ENCODE measurements at regions not wholly inside any gene's neighbourhood (a gene's known extent, or its start where the extent isn't known, plus 50 kb on each side); places are given as distances from the start of the nearest gene placed in this dataset.

GRCh38 chr4:125677665-125678307, 363.0 kb downstream of the FAT4 start (continued):
- TF ChIP-seq ZNF607 (CRISPR knock-in tag; IDR thresholded peaks at IDR 0.05; ENCODE audit: borderline replicate concordance) = no peak
- peak; percentile 74 for TF ChIP-seq ZNF24 (IDR thresholded peaks at IDR 0.05)
- no peak for TF ChIP-seq KLF6 (CRISPR knock-in tag; IDR thresholded peaks at IDR 0.05)

DNA sequence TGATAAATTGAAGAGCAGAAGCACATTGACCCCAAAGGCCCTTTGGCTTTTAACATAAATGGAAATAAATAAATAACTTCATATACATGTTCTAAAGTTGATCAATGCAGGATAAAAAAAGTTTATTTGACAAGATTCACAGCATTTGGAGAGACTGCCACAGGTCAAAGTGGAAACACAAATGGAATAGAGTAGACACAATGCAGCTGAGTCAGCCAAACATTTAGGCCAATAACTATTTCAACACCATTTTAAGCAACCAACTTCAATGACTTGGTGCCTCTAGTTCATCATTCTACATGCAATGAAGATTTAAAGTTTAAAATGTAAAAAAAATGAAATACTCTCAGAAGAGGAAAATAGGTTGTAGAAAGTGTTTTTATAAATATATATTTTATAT, 365.2 kb downstream of the FAT4 start:
- DNase-seq (ENCODE audit: low spot score) = no peak
- Histone ChIP-seq H3K4me1 (ENCODE audit: insufficient read depth, low read length) (no peaks in the 10 kb centered on the region), H3K36me3 (replicated peaks in 1 of 2; ENCODE audit: control insufficient read depth in 1 of 2, insufficient read depth in 2 of 2, low read length in 2 of 2) (no peaks in the 10 kb centered on the region), H3K27ac (ENCODE audit: extremely low read length, insufficient read depth, low read length) (no peak overlapping the region), H3K27me3 (ENCODE audit: control insufficient read depth in 1 of 2, insufficient read depth in 2 of 2, low read length in 2 of 2) (no peaks in the 10 kb centered on the region), H3K4me2 (ENCODE audit: low read depth, low read length) (no peak overlapping the region), H2AFZ (ENCODE audit: low read length) (no peak overlapping the region), H4K20me1 (ENCODE audit: insufficient read depth, low read length) (no peaks in the 10 kb centered on the region), H3K4me3 (replicated peaks in 1 of 3; ENCODE audit: insufficient read depth in 1 of 3, low read depth in 2 of 3, low read length in 3 of 3) (no peak overlapping the region), H3K9ac (ENCODE audit: insufficient read depth, low read depth, low read length) (no peak overlapping the region), H3K9me3 (ENCODE audit: low read length) (no peaks in the 10 kb centered on the region), H3K79me2 (ENCODE audit: insufficient read depth, low read length) (no peaks in the 10 kb centered on the region)
- intact Hi-C loops (cut with micrococcal nuclease; ENCODE audit: unreplicated experiment) (no loop called here), in situ Hi-C loops (cut with HindIII; ENCODE audit: extremely low pct_ligation_motif_present, low pct_unique_long_range_greater_than_20kb) (no loop called here)
- no peak for TF ChIP-seq NFKB2 (CRISPR knock-in tag; IDR thresholded peaks at IDR 0.05; ENCODE audit: borderline replicate concordance)
- TF ChIP-seq MAFK (conservative IDR thresholded peaks at IDR 0.05 in 1 of 2, IDR thresholded peaks at IDR 0.05 in 1 of 2; ENCODE audit: low read length in 2 of 2) = peak; percentile 14 to 33; a peak in 1 of 4 replicates
- BruUV-seq (replicated peaks) = no TSS peak
- no peak for FAIRE-seq
- ChIA-PET POLR2A (no interaction called here), CTCF (ENCODE audit: low intra/inter-chr PET ratio, low total read pairs) (no interaction called here)
- ATAC-seq = no peak

DNA sequence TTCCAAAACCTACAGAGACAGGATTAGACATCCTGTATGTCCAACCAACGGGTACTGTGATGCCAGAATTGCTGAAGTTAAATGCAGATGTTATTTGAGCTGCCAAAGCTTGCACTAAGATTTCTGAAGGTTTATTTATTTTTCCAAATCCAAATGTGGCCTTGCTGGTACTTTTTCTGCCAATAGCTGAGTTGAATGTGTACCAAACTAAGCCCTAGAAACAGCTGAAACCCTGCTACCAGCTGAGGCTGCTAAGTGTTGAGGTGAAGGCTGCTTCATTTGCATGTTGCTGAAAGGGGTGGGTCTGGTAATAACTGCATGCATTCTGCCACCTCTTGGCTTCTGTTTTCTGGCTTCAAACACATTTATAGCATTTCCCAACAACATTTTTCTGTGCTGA, 366.5 kb downstream of the FAT4 start:
- intact Hi-C loops (cut with micrococcal nuclease; ENCODE audit: unreplicated experiment) (no loop called here), in situ Hi-C loops (cut with HindIII; ENCODE audit: extremely low pct_ligation_motif_present, low pct_unique_long_range_greater_than_20kb) (no loop called here)
- DNase-seq (ENCODE audit: low spot score) (no peak), FAIRE-seq (no peak), ATAC-seq (no peak)
- CTCF ChIA-PET (ENCODE audit: low intra/inter-chr PET ratio, low total read pairs) = no interaction called here
- Histone ChIP-seq H3K27me3 (ENCODE audit: control insufficient read depth in 1 of 2, insufficient read depth in 2 of 2, low read length in 2 of 2) (no peaks in the 10 kb centered on the region), H3K79me2 (ENCODE audit: insufficient read depth, low read length) (no peaks in the 10 kb centered on the region), H3K27ac (ENCODE audit: extremely low read length, insufficient read depth, low read length) (no peak overlapping the region), H3K4me2 (ENCODE audit: low read depth, low read length) (no peak overlapping the region), H3K4me1 (ENCODE audit: insufficient read depth, low read length) (no peaks in the 10 kb centered on the region), H4K20me1 (ENCODE audit: insufficient read depth, low read length) (no peaks in the 10 kb centered on the region), H3K4me3 (replicated peaks in 1 of 3; ENCODE audit: insufficient read depth in 1 of 3, low read depth in 2 of 3, low read length in 3 of 3) (no peak overlapping the region), H3K9ac (ENCODE audit: insufficient read depth, low read depth, low read length) (no peak overlapping the region), H3K9me3 (ENCODE audit: low read length) (no peaks in the 10 kb centered on the region), H3K36me3 (replicated peaks in 1 of 2; ENCODE audit: control insufficient read depth in 1 of 2, insufficient read depth in 2 of 2, low read length in 2 of 2) (no peaks in the 10 kb centered on the region), H2AFZ (ENCODE audit: low read length) (no peak overlapping the region)
- BruUV-seq (replicated peaks) = no TSS peak
- POLR2A ChIA-PET = no interaction called here
- WGBS (ENCODE audit: low lambda C conversion rate) = 43% methylated on average over 1 of the region's 1 CpG
- TF ChIP-seq, protein P1, sequence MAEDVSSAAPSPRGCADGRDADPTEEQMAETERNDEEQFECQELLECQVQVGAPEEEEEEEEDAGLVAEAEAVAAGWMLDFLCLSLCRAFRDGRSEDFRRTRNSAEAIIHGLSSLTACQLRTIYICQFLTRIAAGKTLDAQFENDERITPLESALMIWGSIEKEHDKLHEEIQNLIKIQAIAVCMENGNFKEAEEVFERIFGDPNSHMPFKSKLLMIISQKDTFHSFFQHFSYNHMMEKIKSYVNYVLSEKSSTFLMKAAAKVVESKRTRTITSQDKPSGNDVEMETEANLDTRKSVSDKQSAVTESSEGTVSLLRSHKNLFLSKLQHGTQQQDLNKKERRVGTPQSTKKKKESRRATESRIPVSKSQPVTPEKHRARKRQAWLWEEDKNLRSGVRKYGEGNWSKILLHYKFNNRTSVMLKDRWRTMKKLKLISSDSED (CRISPR knock-in tag; IDR thresholded peaks at IDR 0.05) = no peak
- TF ChIP-seq RARG (CRISPR knock-in tag; IDR thresholded peaks at IDR 0.05; ENCODE audit: low read depth) = no peak
- no peak for TF ChIP-seq MBD4 (IDR thresholded peaks at IDR 0.05; ENCODE audit: borderline replicate concordance, low read length)
- TF ChIP-seq, protein P2, sequence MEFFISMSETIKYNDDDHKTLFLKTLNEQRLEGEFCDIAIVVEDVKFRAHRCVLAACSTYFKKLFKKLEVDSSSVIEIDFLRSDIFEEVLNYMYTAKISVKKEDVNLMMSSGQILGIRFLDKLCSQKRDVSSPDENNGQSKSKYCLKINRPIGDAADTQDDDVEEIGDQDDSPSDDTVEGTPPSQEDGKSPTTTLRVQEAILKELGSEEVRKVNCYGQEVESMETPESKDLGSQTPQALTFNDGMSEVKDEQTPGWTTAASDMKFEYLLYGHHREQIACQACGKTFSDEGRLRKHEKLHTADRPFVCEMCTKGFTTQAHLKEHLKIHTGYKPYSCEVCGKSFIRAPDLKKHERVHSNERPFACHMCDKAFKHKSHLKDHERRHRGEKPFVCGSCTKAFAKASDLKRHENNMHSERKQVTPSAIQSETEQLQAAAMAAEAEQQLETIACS (CRISPR knock-in tag; IDR thresholded peaks at IDR 0.05) = no peak
- no peak for TF ChIP-seq ZNF451 (CRISPR knock-in tag; IDR thresholded peaks at IDR 0.05)
- no peak for TF ChIP-seq ASH2L (IDR thresholded peaks at IDR 0.05; ENCODE audit: insufficient read length, low read depth, low read length)
- no peak for TF ChIP-seq HDAC2 (CRISPR knock-in tag; IDR thresholded peaks at IDR 0.05)
- no peak for TF ChIP-seq TBL1XR1 (IDR thresholded peaks at IDR 0.05; ENCODE audit: borderline replicate concordance, low read length, partially characterized antibody)
- no peak for TF ChIP-seq PREB (CRISPR knock-in tag; IDR thresholded peaks at IDR 0.05)
- TF ChIP-seq ZNF446 (CRISPR knock-in tag; IDR thresholded peaks at IDR 0.05) = no peak
